Motor neuron (in vitro differentiated cells): ENCODE measurements at regions not wholly inside any gene's neighbourhood (a gene's known extent, or its start where the extent isn't known, plus 50 kb on each side); places are given as distances from the start of the nearest gene placed in this dataset.
"Not testable (repeated sequence)": the region's sequence is repeated elsewhere in the genome, so short reads cannot be mapped to it uniquely, and the experiment has no call there.

Source experiments
- ATAC-seq, 8 experiments: fragments of 200-7000 bp; cut with Tn5 transposase; replicated peaks in 6 of 8; 2 replicates each; pipeline ENCODE4 v1.8.0; 2021; ENCODE audit warnings: mild to moderate bottlenecking in 8 of 8, moderate library complexity in 8 of 8
- H3K27ac ChIP-seq, 2 donors: fragments of 250-450 bp; sonication (Bioruptor Pico); 2 replicates each; pipeline ENCODE4 v1.9.0; 2021; ENCODE audit warnings: antibody characterized with exemption in 2 of 2, mild to moderate bottlenecking in 2 of 2, moderate library complexity in 1 of 2
- H3K4me1 ChIP-seq, 2 donors: fragments of 250-450 bp; sonication (Bioruptor Pico); replicated peaks in 1 of 2; 2 replicates each; pipeline ENCODE4 v1.6.1; 2021; ENCODE audit warnings: antibody characterized with exemption in 2 of 2, mild to moderate bottlenecking in 2 of 2, moderate library complexity in 1 of 2
- H3K4me3 ChIP-seq, 5 donors: fragments of 250-450 bp; sonication (Bioruptor Pico); 2 replicates each; pipeline ENCODE4 v1.9.0; 2021; ENCODE audit warnings: antibody characterized with exemption in 5 of 5, mild to moderate bottlenecking in 5 of 5, moderate library complexity in 4 of 5
- WGBS, 10 experiments: fragments of 450-650 bp; shearing (Covaris generic); methylation state at CpG; one replicate each; pipeline ENCODE4 v1.0.0; 2022; 5-methylcytosine and 5-hydroxymethylcytosine counted together
- in situ Hi-C, 9 experiments: fragments of 400-800 bp; cut with MboI; loops; one replicate each; pipeline ENCODE4 v1.15.0; 2021; ENCODE audit warnings: low sequenced_read_pairs in 9 of 9, low pct_unique_long_range_greater_than_20kb in 2 of 9; ENCODE audit not compliant: unreplicated experiment in 9 of 9

GRCh38 chr3:11898611-11899325 lies 52.1 kb upstream of the TAMM41 start:
- 0 to 91% (median 63%) methylated on average over 1 to 9 of the region's 18 CpGs; no CpG with 5 or more reads in 2 of the 10 experiments for WGBS, 10 experiments
- no peak for ATAC-seq
- Histone ChIP-seq H3K4me1 (no peaks in the 10 kb centered on the region), H3K4me3 (no peak overlapping the region), H3K27ac (no peak overlapping the region)
- in situ Hi-C loops = no loop called here

- H3K4me1 ChIP-seq, in situ Hi-C loops, ATAC-seq, H3K4me3 ChIP-seq, H3K27ac ChIP-seq: not testable (repeated sequence)
- 35 to 100% (median 85%) methylated on average over 1 to 5 of the region's 9 CpGs; no CpG with 5 or more reads in 4 of the 10 experiments for WGBS, 10 experiments
Measured at GRCh38 chr3:11899389-11899788, 52.7 kb upstream of the TAMM41 start.

- ATAC-seq = no peak
- in situ Hi-C loops = no loop called here
- no peak overlapping the region for H3K27ac ChIP-seq
- H3K4me1 ChIP-seq = no peaks in the 10 kb centered on the region
- no peak overlapping the region for H3K4me3 ChIP-seq
- WGBS, 10 experiments = 0 to 83% (median 34%) methylated on average over 1 to 8 of the region's 12 CpGs; no CpG with 5 or more reads in 6 of the 10 experiments
Measured at GRCh38 chr3:11899826-11900225, 53.1 kb upstream of the TAMM41 start.

- no peak overlapping the region for H3K4me3 ChIP-seq
- no peak for ATAC-seq
- in situ Hi-C loops = no loop called here
- WGBS, 10 experiments = 0 to 84% (median 60%) methylated on average over 2 to 7 of the region's 10 CpGs; no CpG with 5 or more reads in 5 of the 10 experiments
- H3K4me1 ChIP-seq = no peaks in the 10 kb centered on the region
- no peak overlapping the region for H3K27ac ChIP-seq
Measured at GRCh38 chr3:11900824-11901223, 54.1 kb upstream of the TAMM41 start.

GRCh38 chr3:11901286-11901875 lies 54.7 kb upstream of the TAMM41 start:
- ATAC-seq = no peak
- Histone ChIP-seq H3K4me3 (no peak overlapping the region), H3K27ac (no peak overlapping the region), H3K4me1 (no peaks in the 10 kb centered on the region)
- 20 to 100% (median 92%) methylated on average over 1 to 2 of the region's 7 CpGs; no CpG with 5 or more reads in 6 of the 10 experiments for WGBS, 10 experiments
- in situ Hi-C loops = no loop called here

GRCh38 chr3:11903047-11903446 lies 56.4 kb upstream of the TAMM41 start:
- H3K27ac ChIP-seq = no peak overlapping the region
- no peaks in the 10 kb centered on the region for H3K4me1 ChIP-seq
- in situ Hi-C loops = no loop called here
- H3K4me3 ChIP-seq = no peak overlapping the region
- ATAC-seq = no peak
- 8 to 100% (median 54%) methylated on average over 1 to 12 of the region's 12 CpGs; no CpG with 5 or more reads in 1 of the 10 experiments for WGBS, 10 experiments

- H3K27ac ChIP-seq = no peak overlapping the region
- in situ Hi-C loops = no loop called here
- WGBS, 10 experiments = 0 to 80% (median 34%) methylated on average over 1 to 5 of the region's 6 CpGs; no CpG with 5 or more reads in 4 of the 10 experiments
Measured at GRCh38 chr3:11903447-11903846, 56.8 kb upstream of the TAMM41 start.

GRCh38 chr3:11904157-11904556 lies 57.5 kb upstream of the TAMM41 start:
- WGBS, 10 experiments = 0 to 100% (median 68%) methylated on average over 1 to 3 of the region's 4 CpGs; no CpG with 5 or more reads in 6 of the 10 experiments
- Histone ChIP-seq H3K4me3 (no peak overlapping the region), H3K27ac (no peak overlapping the region), H3K4me1 (no peaks in the 10 kb centered on the region)
- ATAC-seq = no peak
- in situ Hi-C loops = no loop called here

More at GRCh38 chr3:11903447-11903846, 56.8 kb upstream of the TAMM41 start:
- no peaks in the 10 kb centered on the region for H3K4me1 ChIP-seq
- ATAC-seq = no peak
- H3K4me3 ChIP-seq = no peak overlapping the region

GRCh38 chr3:11906407-11906806 lies 59.7 kb upstream of the TAMM41 start:
- in situ Hi-C loops = no loop called here
- WGBS, 10 experiments = 28 to 88% (median 60%) methylated on average over 2 to 8 of the region's 8 CpGs; no CpG with 5 or more reads in 3 of the 10 experiments
- no peak for ATAC-seq

GRCh38 chr3:11907667-11908660 lies 61.3 kb upstream of the TAMM41 start:
- in situ Hi-C loops = no loop called here
- Histone ChIP-seq H3K4me3 (no peak overlapping the region), H3K4me1 (no peaks in the 10 kb centered on the region), H3K27ac (no peak overlapping the region)
- peak in 4 of 8 experiments; percentile 38 to 88 (median 78) for ATAC-seq
- WGBS, 10 experiments = 0 to 74% (median 48%) methylated on average over 1 to 9 of the region's 14 CpGs

More at GRCh38 chr3:11906407-11906806, 59.7 kb upstream of the TAMM41 start:
- Histone ChIP-seq H3K4me1 (no peaks in the 10 kb centered on the region), H3K4me3 (no peak overlapping the region), H3K27ac (no peak overlapping the region)

GRCh38 chr3:11908981-11909698 lies 62.5 kb upstream of the TAMM41 start:
- in situ Hi-C loops = no loop called here

GRCh38 chr3:11909726-11910125 lies 63.0 kb upstream of the TAMM41 start:
- Histone ChIP-seq H3K27ac (no peak overlapping the region), H3K4me1 (no peaks in the 10 kb centered on the region), H3K4me3 (no peak overlapping the region)
- in situ Hi-C loops = no loop called here
- no peak for ATAC-seq
- 50 to 100% (median 90%) methylated on average over 1 to 2 of the region's 4 CpGs; no CpG with 5 or more reads in 5 of the 10 experiments for WGBS, 10 experiments

More at GRCh38 chr3:11908981-11909698, 62.5 kb upstream of the TAMM41 start:
- WGBS, 10 experiments = 50 to 86% (median 64%) methylated on average over 4 to 11 of the region's 22 CpGs; no CpG with 5 or more reads in 5 of the 10 experiments
- no peak overlapping the region for H3K27ac ChIP-seq
- H3K4me1 ChIP-seq = no peaks in the 10 kb centered on the region
- ATAC-seq = no peak
- H3K4me3 ChIP-seq = no peak overlapping the region
